NT2/D1 (cell line): ENCODE measurements at regions not wholly inside any gene's neighbourhood (a gene's known extent, or its start where the extent isn't known, plus 50 kb on each side); places are given as distances from the start of the nearest gene placed in this dataset.

Experiments
- YY1 ChIP-seq: IDR thresholded peaks from 2 replicates; pipeline ENCODE4 v1.6.1; 2011; ENCODE audit not compliant: insufficient read length, insufficient read depth
- ZNF274 ChIP-seq: IDR thresholded peaks from 2 replicates; pipeline ENCODE4 v1.6.1; 2011; ENCODE audit warnings: mild to moderate bottlenecking, low read depth, low read length

GRCh38 chr13:56216221-56216620 lies 924.5 kb upstream of the PRR20A start:
- no peak for TF ChIP-seq YY1
- no peak for TF ChIP-seq ZNF274
